NCI-H774 (cell line): ENCODE measurements at regions not wholly inside any gene's neighbourhood (a gene's known extent, or its start where the extent isn't known, plus 50 kb on each side); places are given as distances from the start of the nearest gene placed in this dataset.
"Not testable (repeated sequence)": the region's sequence is repeated elsewhere in the genome, so short reads cannot be mapped to it uniquely, and the experiment has no call there.

Experiments used
- DNase-seq: peaks from one replicate; lab custom pipeline; 2025; lab: John Stamatoyannopoulos, UW

- DNase-seq: no peak
Measured at GRCh38 chr5:23451156-23451555, 56.3 kb upstream of the PRDM9 start.

- no peak for DNase-seq
Measured at GRCh38 chr5:23450187-23450586, 57.2 kb upstream of the PRDM9 start.

- DNase-seq: no peak
Measured at GRCh38 chr5:23448627-23449026, 58.8 kb upstream of the PRDM9 start.

GRCh38 chr5:23446424-23446823 is 61.0 kb upstream of the PRDM9 start:
- DNase-seq: no peak

- no peak for DNase-seq
Measured at GRCh38 chr5:23445573-23445972, 61.8 kb upstream of the PRDM9 start.

GRCh38 chr5:23440703-23441102 is 66.7 kb upstream of the PRDM9 start:
- no peak for DNase-seq

- DNase-seq: no peak
Measured at GRCh38 chr5:23437011-23437410, 70.4 kb upstream of the PRDM9 start.

- DNase-seq: no peak
Measured at GRCh38 chr5:23433534-23434315, 73.7 kb upstream of the PRDM9 start.

- no peak for DNase-seq
Measured at GRCh38 chr5:23428705-23429104, 78.7 kb upstream of the PRDM9 start.

- not testable (repeated sequence) for DNase-seq
Measured at GRCh38 chr5:23420214-23420613, 87.2 kb upstream of the PRDM9 start.

- peak; percentile 89 for DNase-seq
Measured at GRCh38 chr5:23419115-23419514, 88.3 kb upstream of the PRDM9 start.

GRCh38 chr5:23412515-23412914 is 94.9 kb upstream of the PRDM9 start:
- DNase-seq: no peak

- no peak for DNase-seq
Measured at GRCh38 chr5:23411994-23412393, 95.4 kb upstream of the PRDM9 start.

GRCh38 chr5:23411200-23411599 is 96.2 kb upstream of the PRDM9 start:
- DNase-seq: peak; percentile 72

GRCh38 chr5:23410775-23411174 is 96.6 kb upstream of the PRDM9 start:
- peak; percentile 44 for DNase-seq

GRCh38 chr5:23405316-23406068 is 101.9 kb upstream of the PRDM9 start:
- DNase-seq: no peak

- no peak for DNase-seq
Measured at GRCh38 chr5:23402585-23402984, 104.8 kb upstream of the PRDM9 start.

GRCh38 chr5:23400951-23401350 is 106.5 kb upstream of the PRDM9 start:
- DNase-seq: no peak

- DNase-seq: no peak
Measured at GRCh38 chr5:23396346-23396745, 111.1 kb upstream of the PRDM9 start.

- no peak for DNase-seq
Measured at GRCh38 chr5:23389291-23390101, 117.9 kb upstream of the PRDM9 start.

- DNase-seq: no peak
Measured at GRCh38 chr5:23385036-23385435, 122.4 kb upstream of the PRDM9 start.

GRCh38 chr5:23372177-23372576 is 135.2 kb upstream of the PRDM9 start:
- no peak for DNase-seq

GRCh38 chr5:23368393-23368792 is 139.0 kb upstream of the PRDM9 start:
- no peak for DNase-seq
